ENCODE measurements at regions not wholly inside any gene's neighbourhood (a gene's known extent, or its start where the extent isn't known, plus 50 kb on each side); places are given as distances from the start of the nearest gene placed in this dataset.

GRCh38 chr1:182182311-182182710, 120.8 kb upstream of the ZNF648 start:
- H3K36me3 ChIP-seq (ENCODE audit: control insufficient read depth in 1 of 2, insufficient read depth in 2 of 2, low read length in 2 of 2): no peaks in the 10 kb centered on the region
- no peak for DNase-seq (ENCODE audit: low read depth, low spot score)
- TF ChIP-seq MAX (IDR thresholded peaks at IDR 0.05) (no peak), CEBPB (IDR thresholded peaks at IDR 0.05; ENCODE audit: low read depth) (no peak), RAD21 (IDR thresholded peaks at IDR 0.05; ENCODE audit: low read depth) (no peak), EZH2phosphoT487 (IDR thresholded peaks at IDR 0.05; ENCODE audit: borderline replicate concordance) (no peak), FOSL1 (IDR thresholded peaks at IDR 0.05; ENCODE audit: low read depth) (no peak), SP1 (IDR thresholded peaks at IDR 0.05; ENCODE audit: low read depth) (no peak), ATF3 (IDR thresholded peaks at IDR 0.05) (no peak), YY1 (IDR thresholded peaks at IDR 0.05; ENCODE audit: extremely low read depth, insufficient replicate concordance, low read depth, low read length) (no peak), SRF (IDR thresholded peaks at IDR 0.05; ENCODE audit: low read depth) (no peak), ZNF274 (IDR thresholded peaks at IDR 0.05; ENCODE audit: low read depth, low read length) (no peak), CTCF (IDR thresholded peaks at IDR 0.05 in 2 of 3, conservative IDR thresholded peaks at IDR 0.05 in 1 of 3; ENCODE audit: borderline replicate concordance in 1 of 3, insufficient read depth in 1 of 3, low read depth in 2 of 3, low read length in 2 of 3) (no peak), TCF7L2 (IDR thresholded peaks at IDR 0.05; ENCODE audit: borderline replicate concordance, extremely low read depth, insufficient read depth, insufficient read length) (no peak), EGR1 (IDR thresholded peaks at IDR 0.05; ENCODE audit: low read depth) (no peak), POLR2A (IDR thresholded peaks at IDR 0.05; ENCODE audit: borderline replicate concordance, extremely low read depth, insufficient read depth, insufficient read length) (no peak), ZBTB33 (IDR thresholded peaks at IDR 0.05; ENCODE audit: extremely low read depth, insufficient replicate concordance, low read length) (no peak), EZH2 (IDR thresholded peaks at IDR 0.05) (no peak), JUND (IDR thresholded peaks at IDR 0.05) (no peak)
- H3K9me3 ChIP-seq (ENCODE audit: control insufficient read depth in 1 of 2, insufficient read depth in 1 of 2, low read depth in 1 of 2, low read length in 2 of 2): no peaks in the 10 kb centered on the region
- no peak overlapping the region for H3K9ac ChIP-seq (ENCODE audit: low read length)
- H2AFZ ChIP-seq (ENCODE audit: low read depth, low read length, poor library complexity, severe bottlenecking): no peak overlapping the region
- H3K4me3 ChIP-seq (replicated peaks in 1 of 2; ENCODE audit: low read depth in 1 of 2, low read length in 2 of 2): no peak overlapping the region
- peaks cover 15 to 25% of the 10 kb centered on the region in 2 experiments; a peak in 3 of 4 replicates for H3K4me1 ChIP-seq (ENCODE audit: control insufficient read depth in 1 of 2, insufficient read depth in 2 of 2, low read length in 2 of 2)
- H3K27me3 ChIP-seq (ENCODE audit: insufficient read depth, low read length): no peaks in the 10 kb centered on the region
- no peak for ATAC-seq
- ChIA-PET POLR2A (no interaction called here), RAD21 (ENCODE audit: low non-redundant PET in 1 of 2, low total read pairs in 2 of 2, uncharacterized antibody in 2 of 2, unreplicated experiment in 2 of 2) (no interaction called here), CTCF (interaction anchor here (1.0 to 1.7 kb wide), 2 partner anchors 16 to 39 kb away, joined by 4 to 7 read pairs; no protein-coding TSS in a partner anchor)
- no peak overlapping the region for H3K4me2 ChIP-seq (ENCODE audit: low read length)
- H3K79me2 ChIP-seq (ENCODE audit: insufficient read depth, low read length): no peaks in the 10 kb centered on the region
- no peaks in the 10 kb centered on the region for H4K20me1 ChIP-seq (ENCODE audit: insufficient read depth)
- no peak overlapping the region for H3K27ac ChIP-seq (ENCODE audit: low read depth, low read length)
- intact Hi-C loops (cut with micrococcal nuclease): no loop called here
- no peaks in the 10 kb centered on the region for H3K9me2 ChIP-seq (ENCODE audit: insufficient read depth)
- no TSS peak for BruUV-seq (replicated peaks)

All from HCT116 (cell line).